Left forelimb (tissue), 1 donor: ENCODE measurements at regions not wholly inside any gene's neighbourhood (a gene's known extent, or its start where the extent isn't known, plus 50 kb on each side); places are given as distances from the start of the nearest gene placed in this dataset.

Experiments
- DNase-seq: peaks from one replicate; pipeline ENCODE4 v3.0.0-alpha.2; 2018; ENCODE audit warnings: low spot score

GRCh38 chr12:84807249-84807648 is 105.3 kb downstream of the SLC6A15 start:
- DNase-seq: no peak

DNA sequence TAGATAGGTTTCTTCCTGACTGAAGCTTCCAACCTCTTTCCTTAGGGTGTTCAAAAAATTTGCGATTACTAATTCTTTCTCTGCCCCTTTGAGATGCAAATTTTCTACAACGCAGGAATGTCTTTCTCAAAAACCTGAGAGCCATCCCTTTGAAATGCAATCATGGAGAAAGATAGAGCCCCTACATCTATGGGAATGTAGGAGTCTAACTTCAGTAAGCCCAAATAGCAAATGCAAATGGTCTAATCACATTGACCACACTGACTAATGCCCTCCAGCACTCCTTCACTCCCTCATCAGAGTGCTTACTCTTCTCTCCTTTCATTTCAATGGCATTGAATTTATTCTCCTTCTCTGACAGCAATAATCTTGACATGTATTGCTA is 107.1 kb downstream of the SLC6A15 start:
- no peak for DNase-seq

GRCh38 chr12:84804691-84805473 is 107.7 kb downstream of the SLC6A15 start:
- no peak for DNase-seq

DNA sequence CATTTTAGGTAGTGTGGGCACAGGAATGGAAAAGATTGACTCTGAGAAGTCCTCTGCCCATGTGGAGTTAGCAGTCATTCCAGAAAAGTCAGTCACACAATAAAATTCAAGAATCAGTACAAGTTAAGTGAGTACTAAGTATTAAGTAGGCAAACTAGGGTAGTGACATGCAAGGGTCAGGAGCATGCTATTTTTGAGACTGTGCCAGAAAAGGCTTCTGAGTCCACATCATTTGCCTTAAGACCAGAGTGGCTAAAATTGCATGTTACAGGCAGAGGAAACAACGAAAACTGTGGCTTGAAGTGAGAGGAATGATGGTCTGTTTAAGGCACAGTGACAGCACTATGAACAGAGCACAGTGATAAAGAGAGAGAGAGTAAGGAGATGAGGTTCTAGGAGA is 108.9 kb downstream of the SLC6A15 start:
- no peak for DNase-seq

GRCh38 chr12:84802161-84802560 is 110.4 kb downstream of the SLC6A15 start:
- no peak for DNase-seq

GRCh38 chr12:84793558-84794367 is 118.8 kb downstream of the SLC6A15 start:
- no peak for DNase-seq

DNA sequence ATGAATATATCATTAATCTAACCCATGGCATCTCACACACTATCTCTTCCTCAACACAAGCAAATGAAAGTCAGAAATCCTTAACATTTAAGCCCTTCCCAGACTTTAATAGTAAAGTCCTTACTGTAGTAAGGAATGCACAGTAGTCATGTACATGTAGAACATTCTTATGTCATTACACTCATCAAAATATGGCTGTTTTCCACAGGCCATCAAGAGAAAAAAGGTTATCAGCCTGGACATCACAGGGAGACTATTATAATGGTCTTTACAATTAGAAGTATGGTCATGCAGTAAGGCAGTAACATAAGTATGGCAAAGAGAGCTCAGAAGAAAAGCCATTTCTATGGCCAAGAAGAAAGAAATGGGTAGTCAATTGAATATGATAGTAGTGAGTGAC is 121.2 kb downstream of the SLC6A15 start:
- no peak for DNase-seq

DNA sequence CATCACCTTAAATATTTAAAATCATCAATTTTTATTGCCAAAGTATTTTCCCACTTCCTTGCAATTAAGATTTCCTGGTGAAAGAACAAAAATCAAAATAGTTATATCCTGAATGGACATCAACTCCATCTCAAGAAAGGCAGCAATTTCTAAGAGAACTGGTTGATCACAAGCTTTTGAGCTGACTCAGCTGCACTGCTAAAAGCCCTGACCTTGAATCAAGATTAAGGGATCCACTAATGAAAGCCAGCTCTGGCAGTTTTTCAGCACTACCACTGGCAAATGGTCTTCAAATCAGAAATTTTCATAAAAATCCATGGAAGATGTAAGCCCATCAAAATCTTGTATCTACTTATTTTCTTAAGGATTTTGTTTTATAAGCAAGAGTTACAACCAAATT is 123.4 kb downstream of the SLC6A15 start:
- no peak for DNase-seq

- no peak for DNase-seq
Measured at GRCh38 chr12:84787253-84787652, 125.3 kb downstream of the SLC6A15 start.

GRCh38 chr12:84786622-84787021 is 126.0 kb downstream of the SLC6A15 start:
- no peak for DNase-seq

DNA sequence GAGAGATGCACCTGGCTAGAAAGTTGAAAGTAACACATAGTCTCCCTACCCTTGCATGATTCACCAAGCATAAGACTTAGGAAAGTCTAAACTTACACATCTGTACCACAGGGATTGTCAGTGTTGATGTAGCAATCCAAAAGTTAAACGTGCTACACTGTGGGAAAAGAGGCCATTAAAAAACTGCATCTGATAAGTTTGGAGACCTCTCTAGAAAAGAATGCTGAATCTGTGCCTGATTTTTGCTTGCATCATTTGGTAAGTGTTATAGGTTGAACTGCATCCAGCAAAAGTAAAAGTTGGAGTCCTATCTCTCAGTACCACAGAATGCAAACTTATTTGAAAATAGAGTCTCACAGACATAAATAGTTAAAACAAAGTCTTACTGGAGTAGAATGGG is 126.6 kb downstream of the SLC6A15 start:
- DNase-seq: no peak

- DNase-seq: no peak
Measured at GRCh38 chr12:84785281-84785680, 127.3 kb downstream of the SLC6A15 start.

DNA sequence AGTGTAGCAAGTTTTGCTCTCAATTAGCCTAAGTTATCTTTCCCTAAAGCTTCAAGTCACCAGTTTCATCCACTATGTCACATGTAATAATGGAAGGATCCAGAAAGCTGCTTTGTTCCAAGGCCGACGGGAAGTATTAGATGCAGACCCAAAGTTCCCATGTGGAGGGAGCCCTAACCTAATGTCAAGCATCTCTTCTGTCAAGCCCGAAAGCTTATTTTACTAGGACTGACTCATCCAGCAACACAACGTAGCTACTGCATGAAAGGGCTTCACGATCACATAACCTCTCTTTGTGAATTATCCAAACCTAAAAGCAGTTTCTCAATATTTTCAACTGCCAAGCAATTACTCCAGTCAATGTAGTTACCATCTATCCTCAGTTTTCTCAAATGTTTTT is 133.4 kb downstream of the SLC6A15 start:
- no peak for DNase-seq

DNA sequence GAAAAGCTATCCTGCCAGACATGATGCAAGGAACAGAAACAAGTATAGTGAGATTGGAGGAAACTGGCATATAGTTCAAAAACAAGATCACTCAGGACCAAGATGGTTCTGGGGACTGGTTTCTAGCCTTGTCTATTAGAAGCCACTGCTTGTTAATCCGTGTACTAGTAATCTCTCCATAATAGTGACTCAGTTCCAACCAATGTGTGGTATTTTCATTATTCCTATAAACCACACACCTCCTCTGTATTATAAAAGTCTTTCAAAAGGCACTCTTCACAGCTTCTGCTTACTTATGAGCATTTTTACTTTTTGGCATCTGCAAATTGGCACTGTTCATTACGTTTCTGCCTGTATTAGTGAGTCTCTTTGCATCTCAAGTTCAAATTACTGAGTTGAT is 140.3 kb downstream of the SLC6A15 start:
- no peak for DNase-seq

DNA sequence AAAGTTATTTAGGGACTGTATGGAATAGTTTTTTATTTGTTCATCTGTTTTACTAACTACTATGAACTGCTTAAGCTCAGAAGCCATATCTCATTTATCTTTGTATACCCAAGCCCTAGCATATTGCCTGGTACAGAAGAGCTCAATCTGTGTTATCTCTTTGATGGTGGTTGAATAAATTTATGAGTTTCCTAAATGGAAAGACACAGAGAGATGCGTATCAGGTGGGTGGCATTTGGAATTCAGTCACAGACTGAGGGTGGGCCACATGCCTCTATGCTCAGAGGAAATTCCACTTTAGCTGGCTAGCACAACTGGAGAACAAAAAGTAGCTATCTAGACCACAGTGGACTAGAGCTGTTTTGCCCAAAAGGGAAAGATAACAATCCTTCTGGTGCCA is 145.5 kb downstream of the SLC6A15 start:
- no peak for DNase-seq

GRCh38 chr12:84766375-84766774 is 146.2 kb downstream of the SLC6A15 start:
- DNase-seq: no peak

GRCh38 chr12:84764001-84764400 is 148.6 kb downstream of the SLC6A15 start:
- no peak for DNase-seq

GRCh38 chr12:84763107-84763506 is 149.5 kb downstream of the SLC6A15 start:
- DNase-seq: no peak

- no peak for DNase-seq
Measured at GRCh38 chr12:84760091-84760865, 152.3 kb downstream of the SLC6A15 start.

DNA sequence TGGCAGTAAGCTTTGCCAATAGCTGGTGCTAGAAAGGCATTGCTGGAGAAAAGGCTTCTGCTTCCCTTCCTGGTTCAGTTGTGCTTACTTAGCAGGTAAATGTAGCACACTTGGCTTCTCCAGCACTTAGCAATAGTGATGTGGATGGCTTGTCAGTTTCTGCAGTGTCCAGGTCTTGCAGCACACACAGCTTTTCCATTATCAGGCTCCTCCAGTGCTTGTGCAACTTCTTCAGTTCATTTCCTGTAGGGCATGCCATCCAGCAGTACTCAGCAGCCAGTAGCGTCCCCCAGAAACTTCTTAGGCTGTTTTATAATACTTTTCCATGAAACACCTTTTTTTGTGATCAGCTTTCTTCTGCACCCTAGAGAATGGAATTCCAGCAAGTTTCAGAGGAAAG is 154.6 kb downstream of the SLC6A15 start:
- no peak for DNase-seq

DNA sequence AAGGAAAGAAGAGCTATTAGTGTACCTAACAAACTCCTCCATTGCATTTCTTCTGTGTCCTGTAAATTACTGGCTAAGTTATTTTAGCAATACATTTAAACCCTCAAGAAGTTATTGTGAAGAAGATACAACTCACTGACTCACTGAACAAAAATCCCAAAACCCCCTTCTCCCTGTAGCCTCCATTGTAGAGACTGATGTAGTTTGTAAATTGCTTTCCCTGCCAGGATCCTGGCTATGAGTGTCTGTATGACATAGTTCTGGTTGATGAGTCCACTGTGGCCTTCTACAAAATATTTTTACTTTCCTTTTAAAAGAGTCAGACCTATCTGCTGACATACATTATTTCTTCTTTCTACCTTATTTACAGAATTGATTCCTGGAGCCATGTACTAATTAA is 155.6 kb downstream of the SLC6A15 start:
- DNase-seq: no peak

GRCh38 chr12:84745127-84745526 is 167.5 kb downstream of the SLC6A15 start:
- DNase-seq: no peak

DNA sequence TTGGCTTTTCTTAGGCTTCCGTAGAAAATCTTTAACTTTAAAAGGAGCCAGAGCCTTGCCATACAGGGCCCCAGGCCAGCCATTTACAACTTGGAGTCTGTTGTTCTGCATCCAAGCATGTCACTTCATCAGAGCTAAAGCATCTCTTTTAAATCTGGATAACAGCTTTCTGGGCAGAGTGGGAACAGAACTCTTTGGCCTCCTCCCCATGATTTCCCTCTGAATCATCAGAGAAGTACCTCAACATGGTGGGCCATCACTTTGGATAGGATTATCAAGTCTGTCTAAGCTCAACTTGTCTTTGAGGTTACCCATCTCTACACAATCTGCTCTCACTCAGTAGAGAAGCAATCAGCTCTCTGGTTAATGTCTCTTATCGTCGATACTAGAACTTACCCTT is 170.9 kb downstream of the SLC6A15 start:
- peak; percentile 68 for DNase-seq
